A549 (cell line): ENCODE measurements at regions not wholly inside any gene's neighbourhood (a gene's known extent, or its start where the extent isn't known, plus 50 kb on each side); places are given as distances from the start of the nearest gene placed in this dataset.

ENCODE experiments used
- BHLHE40 ChIP-seq: IDR thresholded peaks from 2 replicates; pipeline ENCODE4 v1.6.1; 2012; ENCODE audit warnings: low read depth, low read length, inconsistent platforms
- ESRRA ChIP-seq: fragments of 150-350 bp; IDR thresholded peaks from 2 replicates; pipeline ENCODE4 v1.6.1; 2014; ENCODE audit warnings: mild to moderate bottlenecking, low read length, borderline replicate concordance
- KDM1A ChIP-seq: fragments of 200-600 bp; sonication (generic); IDR thresholded peaks from 2 replicates; pipeline ENCODE4 v1.6.1; 2016; ENCODE audit warnings: low read depth, mild to moderate bottlenecking
- POLR2A ChIP-seq: IDR thresholded peaks from 2 replicates; pipeline ENCODE4 v1.6.1; 2012; ENCODE audit warnings: mild to moderate bottlenecking, low read length
- POLR2AphosphoS2 ChIP-seq: conservative IDR thresholded peaks from 2 replicates; pipeline ENCODE4 v1.6.1; 2012; ENCODE audit warnings: low read length, improper control_type of control experiment, inconsistent platforms
- RAD21 ChIP-seq, 2 experiments: fragments of >200 bp in 1 of 2; sonication (Bioruptor Twin) in 1 of 2; formaldehyde crosslinking in 1 of 2; IDR thresholded peaks in 1 of 2; conservative IDR thresholded peaks in 1 of 2; 2 replicates in 1 of 2; 3 replicates in 1 of 2; pipeline ENCODE4 v1.6.1; 2012 to 2018; ENCODE audit warnings: inconsistent platforms in 1 of 2
- ZFP36 ChIP-seq: fragments of 450-650 bp; IDR thresholded peaks from 2 replicates; pipeline ENCODE4 v1.6.1; 2014; ENCODE audit warnings: borderline replicate concordance; ENCODE audit not compliant: partially characterized antibody
- TF ChIP-seq, protein P1 (sequence below): fragments of >200 bp; sonication (Bioruptor Twin); formaldehyde crosslinking; IDR thresholded peaks from 3 replicates; pipeline ENCODE4 v1.5.1; 2016

GRCh38 chr11:134916421-134917213, 504.6 kb upstream of the B3GAT1 start:
- TF ChIP-seq BHLHE40 (no peak), RAD21 (conservative IDR thresholded peaks at IDR 0.05 in 1 of 2, IDR thresholded peaks at IDR 0.05 in 1 of 2) (no peak), POLR2AphosphoS2 (no peak), ESRRA (no peak), POLR2A (no peak), KDM1A (no peak), ZFP36 (no peak)
- TF ChIP-seq, protein P1, sequence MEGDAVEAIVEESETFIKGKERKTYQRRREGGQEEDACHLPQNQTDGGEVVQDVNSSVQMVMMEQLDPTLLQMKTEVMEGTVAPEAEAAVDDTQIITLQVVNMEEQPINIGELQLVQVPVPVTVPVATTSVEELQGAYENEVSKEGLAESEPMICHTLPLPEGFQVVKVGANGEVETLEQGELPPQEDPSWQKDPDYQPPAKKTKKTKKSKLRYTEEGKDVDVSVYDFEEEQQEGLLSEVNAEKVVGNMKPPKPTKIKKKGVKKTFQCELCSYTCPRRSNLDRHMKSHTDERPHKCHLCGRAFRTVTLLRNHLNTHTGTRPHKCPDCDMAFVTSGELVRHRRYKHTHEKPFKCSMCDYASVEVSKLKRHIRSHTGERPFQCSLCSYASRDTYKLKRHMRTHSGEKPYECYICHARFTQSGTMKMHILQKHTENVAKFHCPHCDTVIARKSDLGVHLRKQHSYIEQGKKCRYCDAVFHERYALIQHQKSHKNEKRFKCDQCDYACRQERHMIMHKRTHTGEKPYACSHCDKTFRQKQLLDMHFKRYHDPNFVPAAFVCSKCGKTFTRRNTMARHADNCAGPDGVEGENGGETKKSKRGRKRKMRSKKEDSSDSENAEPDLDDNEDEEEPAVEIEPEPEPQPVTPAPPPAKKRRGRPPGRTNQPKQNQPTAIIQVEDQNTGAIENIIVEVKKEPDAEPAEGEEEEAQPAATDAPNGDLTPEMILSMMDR, result no peak
